ENCODE measurements at regions not wholly inside any gene's neighbourhood (a gene's known extent, or its start where the extent isn't known, plus 50 kb on each side); places are given as distances from the start of the nearest gene placed in this dataset.
A peak's percentile ranks its signal among the peaks of the same experiment; 100 is the strongest.

- no peaks in the 10 kb centered on the region for H3K36me3 Mint-ChIP-seq (ENCODE audit: insufficient read depth in 1 of 3, low read depth in 3 of 3)
- DNase-seq: no peak
- peaks cover 21 to 35% of the 10 kb centered on the region in 2 experiments for H3K4me1 Mint-ChIP-seq
- H3K27me3 ChIP-seq (ENCODE audit: insufficient read depth, low read length): no peaks in the 10 kb centered on the region
- no peaks in the 10 kb centered on the region for H3K79me2 ChIP-seq (ENCODE audit: insufficient read depth, low read length)
- H2BK15ac ChIP-seq (ENCODE audit: low read depth, low read length): no peak overlapping the region
- no peaks in the 10 kb centered on the region for H3K27me3 Mint-ChIP-seq (ENCODE audit: low read depth)
- H3K27ac ChIP-seq (ENCODE audit: insufficient read length, low read depth, low read length): no peak overlapping the region
- WGBS (ENCODE audit: extremely low coverage, insufficient read length, low lambda C conversion rate): no CpG with 5 or more reads among the region's 1 CpG
- H2BK12ac ChIP-seq (ENCODE audit: insufficient read length, low read depth, low read length): no peak overlapping the region
- no peak overlapping the region for H3K23ac ChIP-seq (ENCODE audit: insufficient read length, low read depth, low read length)
- no peak overlapping the region for H3K4me2 ChIP-seq (ENCODE audit: insufficient read depth, insufficient read length, low read length)
- TF ChIP-seq CTCF (conservative IDR thresholded peaks at IDR 0.05): no peak
- H3K4ac ChIP-seq (ENCODE audit: low read depth, low read length): no peak overlapping the region
- H4K5ac ChIP-seq (ENCODE audit: insufficient read length, low read depth, low read length): no peak overlapping the region
- no peak overlapping the region for H2BK120ac ChIP-seq (ENCODE audit: low read depth, low read length, poor library complexity, severe bottlenecking)
- H4K91ac ChIP-seq (ENCODE audit: insufficient read length, low read depth, low read length): no peak overlapping the region
- no peak overlapping the region for H2AK5ac ChIP-seq (ENCODE audit: insufficient read length, low read length)
- H3K9me3 ChIP-seq (ENCODE audit: control insufficient read depth, low read depth, low read length): no peaks in the 10 kb centered on the region
- no peak overlapping the region for H3K56ac ChIP-seq (ENCODE audit: insufficient read length, low read depth, low read length)
- no peaks in the 10 kb centered on the region for H3K4me1 ChIP-seq (ENCODE audit: insufficient read depth, low read length)
- peak overlapping the region in 2 of 3 experiments; percentile 31 to 62; a peak in 2 of 7 replicates for H3K27ac Mint-ChIP-seq
- H3K9ac ChIP-seq (ENCODE audit: extremely low read depth, insufficient read length, low read length): no peak overlapping the region
- no peak overlapping the region for H2BK5ac ChIP-seq (ENCODE audit: insufficient read length, low read length)
- H3K14ac ChIP-seq (ENCODE audit: insufficient read depth, low read length): no peak overlapping the region
- no peak overlapping the region for H4K8ac ChIP-seq (replicated peaks; ENCODE audit: insufficient read length, low read depth, low read length)
- no peak overlapping the region for H3K4me3 Mint-ChIP-seq
- H2BK20ac ChIP-seq (ENCODE audit: low read depth, low read length, poor library complexity, severe bottlenecking): no peak overlapping the region
- no peak overlapping the region for H3T11ph ChIP-seq (ENCODE audit: low read length)
- H2AFZ ChIP-seq (ENCODE audit: low read length): no peak overlapping the region
- no peaks in the 10 kb centered on the region for H4K20me1 ChIP-seq (ENCODE audit: control insufficient read depth, insufficient read depth, insufficient read length)
- H3K18ac ChIP-seq (ENCODE audit: insufficient read length, low read depth, low read length): no peak overlapping the region
- no peaks in the 10 kb centered on the region for H3K79me1 ChIP-seq (ENCODE audit: insufficient read depth, low read depth, low read length, poor library complexity, severe bottlenecking)
- no peaks in the 10 kb centered on the region for H3K9me3 Mint-ChIP-seq
- H3K23me2 ChIP-seq (ENCODE audit: insufficient read length, low read depth, low read length, poor library complexity, severe bottlenecking): no peaks in the 10 kb centered on the region
Measured at GRCh38 chr3:18501679-18502343, 76.7 kb upstream of the SATB1 start.
